GM04503 (cell line): ENCODE measurements at regions not wholly inside any gene's neighbourhood (a gene's known extent, or its start where the extent isn't known, plus 50 kb on each side); places are given as distances from the start of the nearest gene placed in this dataset.

ENCODE experiments used
- DNase-seq: peaks from one replicate; pipeline ENCODE4 v3.0.0-alpha.2; 2012; ENCODE audit warnings: low read depth

DNA sequence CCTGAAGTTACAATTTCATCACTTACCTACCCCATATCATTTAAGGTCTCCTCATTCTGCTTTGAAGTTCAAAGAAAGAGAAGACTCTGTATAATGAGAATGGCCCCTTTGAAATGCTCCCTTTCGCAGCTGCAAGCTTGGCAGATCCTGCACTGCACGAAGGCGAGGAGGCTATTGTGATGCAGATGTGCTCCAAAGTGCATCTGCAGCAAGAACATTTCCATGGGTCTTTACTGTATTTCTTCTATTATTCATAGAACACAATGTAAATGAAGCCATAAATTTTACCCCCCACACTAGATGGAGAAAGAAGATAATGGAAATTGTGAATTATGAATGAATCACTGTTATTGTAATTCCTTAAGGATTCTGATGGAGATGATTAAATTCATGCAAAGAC, 178.7 kb downstream of the CHD9NB start:
- no peak for DNase-seq

DNA sequence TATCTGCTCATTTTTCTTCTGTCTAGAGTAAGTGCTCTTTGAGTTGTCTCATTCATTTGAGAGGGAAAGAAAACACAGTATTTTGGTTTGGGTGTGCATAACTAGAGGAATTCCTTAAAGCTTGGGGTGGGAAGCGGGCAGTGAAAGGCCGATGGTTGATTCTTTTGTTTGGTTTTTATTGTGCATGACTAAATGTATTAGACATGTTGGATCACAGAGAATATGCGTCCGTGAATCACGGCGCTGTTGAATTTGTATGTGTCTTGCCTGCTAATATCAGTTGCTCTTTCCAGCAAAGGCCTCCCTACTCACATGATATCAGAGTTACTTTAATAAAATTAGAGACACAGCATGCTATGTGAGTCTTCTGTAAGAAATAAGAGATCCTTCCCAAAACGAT, 180.0 kb downstream of the CHD9NB start:
- no peak for DNase-seq

DNA sequence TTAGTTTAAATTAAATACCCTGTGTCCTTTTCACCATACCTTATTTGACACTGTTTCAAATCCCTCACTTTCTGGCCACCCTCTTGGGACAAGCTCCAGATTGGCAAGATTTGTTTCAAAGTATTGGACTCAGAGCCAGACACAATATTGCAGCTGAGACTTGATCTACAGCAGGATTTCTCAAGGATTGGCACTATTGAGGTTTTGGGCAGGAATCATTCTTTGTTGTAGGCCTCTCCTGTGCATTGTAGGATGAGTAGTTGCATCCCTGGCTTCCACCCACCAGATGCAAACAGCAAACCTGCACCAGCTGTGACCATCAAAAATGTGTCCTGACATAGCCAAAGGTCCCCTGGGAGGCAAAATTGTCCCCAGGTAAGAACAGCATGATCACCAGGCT, 181.2 kb downstream of the CHD9NB start:
- DNase-seq: no peak

DNA sequence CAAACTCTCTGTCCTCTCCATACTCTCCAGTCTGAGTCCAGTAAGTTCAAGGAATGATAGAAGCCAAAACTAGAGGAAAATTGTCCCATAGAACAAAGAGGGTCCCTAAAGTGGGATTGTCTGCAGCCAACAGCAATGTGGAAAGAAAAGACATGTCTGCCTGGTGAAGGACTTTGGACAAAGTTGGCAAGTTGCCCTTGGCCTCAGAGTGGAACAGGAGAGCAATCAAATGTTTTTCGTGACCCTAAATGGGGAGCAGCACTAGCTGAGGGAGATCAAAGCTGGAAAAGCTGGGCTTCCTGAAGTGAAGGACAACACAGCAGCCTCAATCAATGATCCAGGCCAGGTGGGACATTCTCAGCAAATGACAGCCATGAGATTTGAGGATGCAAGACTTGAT, 183.5 kb downstream of the CHD9NB start:
- DNase-seq: no peak

DNA sequence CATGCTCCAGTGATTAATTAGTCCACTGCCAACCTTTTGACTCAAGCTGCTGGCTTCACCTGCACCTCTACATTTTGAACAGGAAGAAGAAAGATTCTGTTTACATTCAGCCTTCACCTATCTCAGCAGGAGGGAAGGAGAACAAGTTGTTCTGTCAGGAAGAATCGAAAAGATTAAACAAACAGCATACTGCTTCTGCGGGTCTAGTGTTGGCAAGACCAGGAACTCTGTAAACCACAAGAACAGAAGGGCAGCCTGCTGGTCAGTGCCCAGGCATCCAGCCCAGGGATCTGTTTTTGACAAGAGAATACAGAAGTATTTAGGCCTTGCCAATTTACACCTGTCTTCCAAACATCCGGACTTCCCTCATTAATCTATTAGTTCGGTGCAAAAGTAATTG, 189.7 kb downstream of the CHD9NB start:
- no peak for DNase-seq

DNA sequence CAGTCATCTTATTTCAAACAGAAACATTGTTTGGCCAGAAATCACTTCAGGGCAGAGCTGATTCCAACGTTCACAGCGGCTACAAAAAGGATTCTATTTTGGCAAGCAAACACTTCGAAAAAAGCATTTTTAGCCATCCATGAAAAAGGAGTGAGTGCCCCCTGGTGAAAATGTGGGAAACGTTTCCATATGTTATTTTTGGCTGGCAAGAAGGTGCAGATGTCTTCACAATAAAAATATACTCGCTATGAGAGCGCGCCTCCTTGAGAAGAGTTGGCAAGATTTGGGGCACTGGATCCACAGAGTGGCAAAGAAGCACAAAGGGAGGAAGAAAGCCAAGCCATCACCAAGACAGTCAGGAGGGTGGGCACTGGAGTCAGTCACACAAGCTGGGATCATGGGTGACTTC, 191.1 kb downstream of the CHD9NB start:
- no peak for DNase-seq

GRCh38 chr16:52855463-52855862, 197.2 kb downstream of the CHD9NB start:
- DNase-seq: no peak

DNA sequence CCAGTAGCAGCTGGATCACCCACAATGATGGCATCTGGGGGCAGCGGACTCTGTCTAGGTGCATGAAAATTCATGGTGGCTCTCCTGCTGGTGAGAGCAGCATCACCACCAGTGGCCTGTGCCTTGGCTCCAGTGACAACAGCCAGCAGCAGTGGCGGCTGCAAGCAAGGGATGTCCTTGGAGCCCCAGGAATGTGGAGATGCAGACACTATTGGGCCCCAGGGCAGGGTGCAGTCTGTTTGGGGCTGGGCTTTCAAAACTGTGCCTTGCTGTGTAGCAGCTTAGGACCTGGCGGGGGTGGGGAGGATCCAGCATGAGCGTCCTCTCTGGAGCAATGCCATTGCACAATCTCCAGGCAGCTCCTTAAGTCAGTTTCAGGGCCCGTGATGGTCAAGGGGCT, 199.7 kb downstream of the CHD9NB start:
- no peak for DNase-seq

GRCh38 chr16:52851211-52851740, 201.4 kb downstream of the CHD9NB start:
- no peak for DNase-seq

- DNase-seq: no peak
Observed at GRCh38 chr16:52843381-52843780, 209.3 kb downstream of the CHD9NB start.

GRCh38 chr16:52837251-52837650, 215.4 kb downstream of the CHD9NB start:
- no peak for DNase-seq

DNA sequence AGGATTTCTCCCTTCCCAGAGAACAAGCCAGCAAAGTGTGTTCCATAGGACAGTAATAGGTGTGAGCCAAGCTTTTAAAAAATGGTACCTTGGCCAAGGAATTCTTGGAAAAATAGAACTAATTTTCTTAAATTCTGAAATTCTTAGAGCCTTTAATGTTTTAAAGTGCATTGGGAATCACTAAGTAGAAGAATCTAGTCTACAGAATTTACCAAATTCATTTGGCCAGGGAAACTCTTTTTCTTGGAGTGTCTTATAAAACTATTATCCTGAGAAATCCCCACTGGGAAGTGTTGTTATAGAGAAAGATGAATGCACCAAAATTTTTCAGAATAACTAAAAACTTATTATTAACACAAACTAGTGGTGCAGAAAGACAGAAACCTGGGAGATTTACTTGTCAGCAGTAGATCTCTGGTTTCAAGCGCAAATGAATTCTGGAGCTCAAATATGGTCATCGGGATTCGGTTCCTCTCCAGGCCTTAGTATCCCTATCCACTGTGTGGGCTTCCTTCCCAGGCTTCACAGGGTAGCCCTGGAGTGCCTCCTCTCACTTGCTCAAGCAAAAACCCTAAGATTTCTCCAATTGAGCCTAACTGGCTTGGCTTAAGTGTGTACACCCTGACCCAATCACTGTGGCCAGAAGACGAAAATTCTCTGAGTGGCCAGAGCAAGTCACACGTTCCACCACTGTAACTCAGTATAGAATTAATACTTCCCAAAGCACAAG, 217.8 kb downstream of the CHD9NB start:
- DNase-seq: no peak

GRCh38 chr16:52832771-52833170, 219.9 kb downstream of the CHD9NB start:
- no peak for DNase-seq

DNA sequence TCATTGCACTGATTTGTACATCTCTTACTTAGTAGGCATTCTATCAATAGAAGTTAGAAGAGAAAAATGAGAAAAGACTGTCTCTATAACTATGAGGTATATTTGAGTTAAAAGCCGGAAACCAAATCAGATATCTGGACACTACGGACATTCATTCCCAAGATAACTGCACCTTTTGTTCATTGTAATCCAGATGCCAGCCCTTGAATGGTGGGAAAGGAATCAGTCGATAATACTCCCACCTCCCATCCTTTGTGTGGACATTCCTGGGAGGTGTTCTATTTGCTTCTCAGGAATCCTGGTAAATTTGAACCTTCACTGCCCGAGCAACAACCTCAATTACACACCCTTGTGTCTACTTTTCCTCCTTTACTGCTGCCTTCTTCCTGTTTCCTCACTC, 225.2 kb downstream of the CHD9NB start:
- no peak for DNase-seq

DNA sequence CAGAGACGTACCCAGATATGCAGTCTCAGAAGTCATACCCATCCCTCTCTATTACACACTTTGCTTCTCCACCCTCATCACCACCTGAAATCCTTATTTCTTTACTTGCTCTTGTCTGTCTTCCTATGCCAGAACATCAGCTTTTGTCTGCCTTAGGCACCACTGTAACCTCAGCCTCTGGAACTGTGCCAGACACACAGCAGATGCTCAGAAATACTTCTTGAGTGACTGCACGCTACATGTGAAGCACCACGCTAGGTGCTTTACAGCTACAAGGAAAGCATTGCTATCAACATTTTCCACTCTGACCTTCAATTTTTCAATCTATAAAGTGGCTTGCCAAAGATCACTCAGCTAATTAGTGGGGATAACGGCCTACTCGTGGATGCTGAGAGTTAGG, 226.8 kb downstream of the CHD9NB start:
- DNase-seq: no peak

- DNase-seq: no peak
Observed at GRCh38 chr16:52819808-52820207, 232.9 kb downstream of the CHD9NB start.

GRCh38 chr16:52819405-52819804, 233.3 kb downstream of the CHD9NB start:
- no peak for DNase-seq

DNA sequence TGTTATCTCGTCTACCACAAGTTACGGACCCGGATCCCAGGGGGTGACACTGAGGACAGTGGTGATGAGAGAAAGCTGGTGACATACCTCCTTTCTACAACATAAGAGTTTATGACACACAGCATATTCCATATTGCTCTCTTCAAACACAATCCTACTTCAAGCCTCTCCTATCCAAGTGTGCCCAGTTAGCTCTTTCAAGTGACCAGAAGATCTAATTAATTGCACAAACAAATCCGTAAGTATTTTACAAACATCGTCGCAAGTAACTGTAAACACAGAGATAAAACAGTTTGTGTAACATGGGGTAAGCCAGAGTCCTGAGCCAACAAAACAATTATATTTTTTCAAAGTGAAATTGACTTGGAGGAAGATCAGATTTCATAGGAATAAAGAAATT, 235.0 kb downstream of the CHD9NB start:
- no peak for DNase-seq

DNA sequence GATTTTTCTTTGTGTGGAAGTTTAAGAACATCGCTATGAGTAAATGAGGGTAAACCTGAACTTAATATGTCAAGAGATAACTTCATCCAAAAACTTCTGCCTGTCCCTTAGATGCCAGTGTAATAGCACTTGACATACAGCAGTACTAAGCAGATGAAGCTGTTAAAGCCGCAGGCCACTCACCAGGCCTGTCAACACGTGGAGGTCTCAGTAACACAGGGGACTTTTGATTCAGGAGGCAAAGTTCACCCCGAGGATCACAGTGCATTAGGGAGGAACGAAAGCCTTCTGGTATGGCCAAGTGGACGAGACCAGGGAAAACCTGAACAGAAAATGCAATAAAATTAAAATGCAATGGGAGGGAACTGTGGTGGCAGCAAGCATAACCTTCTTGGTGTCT, 235.7 kb downstream of the CHD9NB start:
- no peak for DNase-seq

GRCh38 chr16:52812678-52813556, 239.8 kb downstream of the CHD9NB start:
- no peak for DNase-seq

DNA sequence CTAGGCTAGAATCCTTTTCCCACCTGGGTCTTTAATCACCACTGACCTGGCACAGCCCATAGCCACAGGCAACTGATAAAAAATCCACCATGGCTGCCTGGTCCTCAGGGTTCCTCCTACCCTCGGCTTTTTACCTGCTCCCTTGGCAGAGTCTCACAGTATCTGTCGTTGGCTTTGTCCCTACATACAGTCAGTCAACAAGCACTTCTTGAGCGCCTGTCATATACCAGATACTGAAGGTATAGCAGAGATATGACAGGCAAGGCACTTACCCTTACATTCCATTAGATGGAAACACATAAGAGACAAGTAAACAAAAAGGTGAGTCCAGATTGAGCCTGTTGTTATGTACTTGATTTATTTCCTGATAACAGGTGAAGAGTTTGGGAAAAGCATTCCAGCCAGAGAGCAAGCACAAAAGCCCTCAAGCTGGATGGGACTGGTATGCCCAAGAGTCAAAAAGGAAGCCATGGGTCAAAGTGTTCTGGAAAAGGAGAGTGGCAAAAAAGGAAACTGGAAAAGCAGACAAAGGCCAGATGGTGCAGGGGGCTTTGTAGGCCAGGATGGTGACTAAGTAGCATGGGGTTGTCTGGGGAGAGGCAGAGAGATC, 247.0 kb downstream of the CHD9NB start:
- DNase-seq: no peak

DNA sequence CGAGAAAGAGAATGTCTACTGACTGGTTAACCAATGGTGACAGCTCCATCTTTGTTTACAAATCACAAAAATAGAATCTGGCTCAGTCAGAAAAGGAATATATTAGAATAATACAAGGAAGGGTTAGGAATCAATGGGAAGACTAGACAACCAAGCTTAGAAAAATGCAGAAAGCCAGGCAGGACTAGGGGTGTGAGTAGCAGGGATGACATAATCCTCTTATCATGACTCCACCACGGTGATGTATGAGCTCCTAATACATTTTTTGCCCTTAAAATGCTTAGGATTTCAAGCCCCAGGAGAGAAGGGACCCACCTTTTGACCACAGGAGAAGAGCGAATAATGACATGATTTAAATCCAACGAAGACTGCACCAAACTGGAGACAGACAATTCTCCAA, 252.3 kb downstream of the CHD9NB start:
- no peak for DNase-seq

GRCh38 chr16:52799149-52799548, 252.2 kb upstream of the TOX3 start:
- no peak for DNase-seq
